K562 (cell line): ENCODE measurements at regions not wholly inside any gene's neighbourhood (a gene's known extent, or its start where the extent isn't known, plus 50 kb on each side); places are given as distances from the start of the nearest gene placed in this dataset.

ENCODE experiments used
- ATAC-seq: fragments of 200-7000 bp; cut with Tn5 transposase; 3 replicates; pipeline ENCODE4 v1.9.1; 2020; ENCODE audit warnings: moderate library complexity
- BruUV-seq: library from RNA; stranded (reverse); fragments of 400-500 nt; replicated peaks from 2 replicates; lab custom pipeline; 2021; lab: Mats Ljungman, UMichigan
- CTCF ChIA-PET: fragments of 300-600 bp; formaldehyde crosslinking; extraction: SDS; loops from one replicate; lab custom pipeline; 2021; ENCODE audit warnings: low intra/inter-chr PET ratio; lab: Yijun Ruan, JAX
- POLR2A ChIA-PET: fragments of 300-600, 350-650 bp; sonication (Branson Sonifier 250); formaldehyde crosslinking; extraction: SDS; loops from one replicate; lab custom pipeline; 2021; ENCODE audit warnings: antibody characterized with exemption, inconsistent platforms; lab: Yijun Ruan, JAX
- DNase-seq, 4 experiments: peaks; one replicate each; pipeline versions ENCODE4 v3.0.0 to v3.0.0-alpha.2; 2011 to 2018; ENCODE audit warnings: low spot score in 3 of 4, mixed read lengths in 3 of 4; ENCODE audit errors: extremely low read depth in 1 of 4
- FAIRE-seq: peaks from 2 replicates; lab custom pipeline; 2011; peaks lifted over from hg19 to GRCh38; lab: Jason Lieb, UNC
- H2AFZ ChIP-seq: 2 replicates; pipeline ENCODE4 v1.6.0; 2011; ENCODE audit warnings: low read depth, low read length, control low read depth, inconsistent platforms
- H3K27ac ChIP-seq: fragments of 200-600 bp; 3 replicates; pipeline ENCODE4 v1.8.0; 2011; ENCODE audit warnings: low read depth, mild to moderate bottlenecking, control low read depth, inconsistent platforms, low read length, moderate library complexity, mixed read lengths; ENCODE audit errors: extremely low read depth
- H3K27me3 ChIP-seq, 2 experiments: fragments of 300-600 bp in 1 of 2; 2 replicates in 1 of 2; 3 replicates in 1 of 2; pipeline versions ENCODE4 v1.6.0 to v1.8.0; 2011; ENCODE audit warnings: inconsistent platforms in 2 of 2, low read length in 2 of 2, mild to moderate bottlenecking in 1 of 2, mixed read lengths in 1 of 2, moderate library complexity in 1 of 2; ENCODE audit not compliant: control insufficient read depth in 2 of 2, insufficient read depth in 2 of 2
- H3K36me3 ChIP-seq: fragments of 300-600 bp; 3 replicates; pipeline ENCODE4 v1.8.0; 2011; ENCODE audit warnings: mild to moderate bottlenecking, low read length, inconsistent platforms; ENCODE audit not compliant: control insufficient read depth, insufficient read depth
- H3K4me1 ChIP-seq, 2 experiments: fragments of 200-600 bp in 1 of 2; replicated peaks in 1 of 2; 2 replicates in 1 of 2; 3 replicates in 1 of 2; pipeline versions ENCODE4 v1.5.1 to v1.8.0; 2011; ENCODE audit warnings: inconsistent platforms in 2 of 2, low read length in 2 of 2, mild to moderate bottlenecking in 1 of 2, mixed read lengths in 1 of 2, moderate library complexity in 1 of 2; ENCODE audit not compliant: control insufficient read depth in 2 of 2, insufficient read depth in 2 of 2
- H3K4me2 ChIP-seq: 2 replicates; pipeline ENCODE4 v1.6.1; 2011; ENCODE audit warnings: low read length, control low read depth, inconsistent platforms, mixed read lengths; ENCODE audit not compliant: insufficient read depth
- H3K4me3 ChIP-seq: fragments of 200-600 bp; sonication (generic), shearing (Covaris generic); 2 replicates; pipeline ENCODE4 v1.5.1; 2016; ENCODE audit warnings: control low read depth, inconsistent platforms
- H3K79me2 ChIP-seq: fragments of 200-600 bp; 3 replicates; pipeline ENCODE4 v1.8.0; 2011; ENCODE audit warnings: low read length, inconsistent platforms; ENCODE audit not compliant: control insufficient read depth, insufficient read depth
- H3K9ac ChIP-seq, 2 experiments: 2 replicates each; pipeline versions ENCODE4 v1.6.0 to v1.6.1; 2011; ENCODE audit warnings: low read depth in 2 of 2, low read length in 2 of 2, control low read depth in 1 of 2, inconsistent platforms in 1 of 2, mild to moderate bottlenecking in 1 of 2, mixed read lengths in 1 of 2; ENCODE audit not compliant: insufficient read depth in 1 of 2
- H3K9me1 ChIP-seq: one replicate; pipeline ENCODE4 v1.6.0; 2011; ENCODE audit warnings: inconsistent platforms, mild to moderate bottlenecking, low read length, moderate library complexity; ENCODE audit not compliant: control insufficient read depth, insufficient read depth
- H3K9me3 ChIP-seq: replicated peaks from 2 replicates; pipeline ENCODE4 v1.5.1; 2011; ENCODE audit warnings: low read depth, low read length, inconsistent platforms; ENCODE audit not compliant: control insufficient read depth, insufficient read depth
- H4K20me1 ChIP-seq: replicated peaks from 2 replicates; pipeline ENCODE4 v1.6.1; 2011; ENCODE audit warnings: low read length, inconsistent platforms, mixed read lengths; ENCODE audit not compliant: control insufficient read depth, insufficient read depth
- ELF2 ChIP-seq: fragments of 250-450 bp; sonication (Bioruptor Pico); IDR thresholded peaks from 2 replicates; pipeline ENCODE4 v1.5.0; 2021; ENCODE audit warnings: mild to moderate bottlenecking
- ETV6 ChIP-seq, 3 experiments: fragments of 150-350 bp in 1 of 3; sonication (generic) in 1 of 3; formaldehyde crosslinking in 1 of 3; IDR thresholded peaks; 2 replicates each; pipeline versions ENCODE4 v1.6.1 to v1.8.0; 2014 to 2022; ENCODE audit warnings: borderline replicate concordance in 2 of 3, low read depth in 2 of 3, antibody characterized with exemption in 1 of 3, low read length in 1 of 3, mild to moderate bottlenecking in 1 of 3, missing genetic modification reagents in 1 of 3
- FOXJ2 ChIP-seq: fragments of 200-800 bp; sonication (Bioruptor generic); IDR thresholded peaks from 2 replicates; pipeline ENCODE4 v1.6.1; 2016; ENCODE audit warnings: missing genetic modification characterization, missing compliant biosample characterization
- NFIX ChIP-seq: fragments of 250-450 bp; sonication (Bioruptor Pico); IDR thresholded peaks from 2 replicates; pipeline ENCODE4 v1.4.0; 2020; ENCODE audit warnings: low read depth, mild to moderate bottlenecking, moderate library complexity
- NR2C1 ChIP-seq, 2 experiments: fragments of 450-650 bp; IDR thresholded peaks; 2 replicates each; pipeline ENCODE4 v1.6.1; 2017; ENCODE audit warnings: mild to moderate bottlenecking in 2 of 2, antibody characterized with exemption in 1 of 2, inconsistent platforms in 1 of 2, missing compliant biosample characterization in 1 of 2, missing genetic modification characterization in 1 of 2
- SLC30A9 ChIP-seq: fragments of 250-450 bp; sonication (Bioruptor Pico); IDR thresholded peaks from 2 replicates; pipeline ENCODE4 v1.8.0; 2022; ENCODE audit warnings: mild to moderate bottlenecking, moderate library complexity
- TAF9B ChIP-seq: fragments of 450-650 bp; IDR thresholded peaks from 2 replicates; pipeline ENCODE4 v1.6.1; 2018; ENCODE audit warnings: mild to moderate bottlenecking; ENCODE audit not compliant: partially characterized antibody
- ZNF165 ChIP-seq: fragments of 250-450 bp; sonication (Bioruptor Pico); IDR thresholded peaks from 2 replicates; pipeline ENCODE4 v1.4.0; 2020; ENCODE audit warnings: borderline replicate concordance
- WGBS: fragments of 100-300 bp; shearing (Covaris generic); methylation state at CpG from one replicate; pipeline ENCODE4 v1.1.6; 2016; ENCODE audit warnings: low coverage, mixed read lengths; ENCODE audit not compliant: insufficient coverage; ENCODE audit errors: missing lambda C conversion rate; 5-methylcytosine and 5-hydroxymethylcytosine counted together
- in situ Hi-C: fragments of 300-500 bp; cut with MboI; formaldehyde crosslinking; loops from 4 replicates; pipeline ENCODE4 v1.15.0; 2018; ENCODE audit warnings: inconsistent platforms, mixed read lengths
- intact Hi-C: fragments of 100-400 bp; cut with micrococcal nuclease; formaldehyde crosslinking; loops from 2 replicates; pipeline ENCODE4 v1.14.2; 2022

DNA sequence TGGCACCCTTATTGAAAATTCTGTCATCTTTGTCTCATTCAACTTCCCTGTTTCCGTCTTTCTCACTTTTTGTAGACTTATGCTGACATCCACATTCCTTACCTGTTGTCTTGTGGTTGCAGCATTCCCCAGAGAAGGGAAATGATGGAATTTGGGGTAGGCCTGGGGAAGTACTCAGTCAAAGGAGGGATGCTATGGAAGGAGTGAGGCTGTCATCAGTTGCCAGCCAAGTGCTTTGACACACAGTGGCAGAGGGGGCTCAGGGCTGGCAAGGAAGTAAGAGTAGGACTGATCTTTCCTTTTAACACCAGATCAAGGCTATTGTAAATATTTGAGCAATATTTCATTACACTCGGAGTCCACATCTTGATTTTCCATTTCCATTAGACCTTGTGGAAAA is 64.4 kb downstream of the RPLP1 start:
- WGBS: 0% methylated on average over 2 of the region's 2 CpGs
- intact Hi-C loops: no loop called here
- FAIRE-seq: no peak
- TF ChIP-seq FOXJ2 (tag) (no peak), NFIX (CRISPR knock-in tag) (no peak), ELF2 (CRISPR knock-in tag) (no peak), ETV6 (IDR thresholded peaks at IDR 0.05; ENCODE audit: borderline replicate concordance in 1 of 2, low read depth in 2 of 2, low read length in 1 of 2) (no peak), ETV6 (CRISPR knock-in tag; IDR thresholded peaks at IDR 0.05; ENCODE audit: borderline replicate concordance) (no peak), TAF9B (no peak), ZNF165 (no peak)
- TF ChIP-seq, all 486 proteins: peak for 0
- H3K9me1 ChIP-seq: no peaks in the 10 kb centered on the region
- no peaks in the 10 kb centered on the region for H3K36me3 ChIP-seq
- H3K79me2 ChIP-seq: no peaks in the 10 kb centered on the region
- no peak overlapping the region for H2AFZ ChIP-seq
- H4K20me1 ChIP-seq: no peaks in the 10 kb centered on the region
- POLR2A ChIA-PET: no interaction called here
- H3K9ac ChIP-seq: no peak overlapping the region
- H3K4me1 ChIP-seq: no peaks in the 10 kb centered on the region
- no peak for ATAC-seq
- H3K4me3 ChIP-seq: no peak overlapping the region
- H3K27ac ChIP-seq: no peak overlapping the region
- no peak overlapping the region for H3K4me2 ChIP-seq
- H3K27me3 ChIP-seq: peaks cover 3 to 10% of the 10 kb centered on the region in 2 experiments; a peak in 2 of 5 replicates
- no peak for DNase-seq
- CTCF ChIA-PET: no interaction called here
- no TSS peak for BruUV-seq
- in situ Hi-C loops: no loop called here
- H3K9me3 ChIP-seq: no peaks in the 10 kb centered on the region

DNA sequence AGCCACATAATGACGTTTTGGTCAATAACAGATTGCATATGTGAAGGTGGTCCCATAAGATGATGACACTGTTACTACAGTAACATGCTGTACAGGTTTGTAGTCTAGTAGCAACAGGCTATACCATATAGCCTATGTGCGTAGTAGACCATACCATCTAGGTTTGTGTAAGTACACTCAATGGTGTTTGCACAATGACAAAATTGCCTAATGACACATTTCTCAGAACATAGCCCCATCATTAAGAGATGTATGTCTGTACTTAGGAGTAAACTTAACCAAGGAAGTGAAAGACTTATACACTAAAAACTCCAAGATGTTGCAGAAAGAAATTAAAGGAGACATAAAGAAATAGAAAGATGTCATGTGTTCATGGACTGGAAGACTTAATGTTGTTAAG is 66.2 kb downstream of the RPLP1 start:
- ATAC-seq: no peak
- Histone ChIP-seq H2AFZ (no peak overlapping the region), H4K20me1 (no peaks in the 10 kb centered on the region), H3K9ac (no peak overlapping the region)
- intact Hi-C loops: no loop called here
- CTCF ChIA-PET: no interaction called here
- no peak for TF ChIP-seq SLC30A9 (CRISPR knock-in tag)
- TF ChIP-seq NR2C1 (IDR thresholded peaks at IDR 0.05): no peak
- no peak for TF ChIP-seq NR2C1 (tag; IDR thresholded peaks at IDR 0.05)
- TF ChIP-seq, all 486 proteins: peak for 0
- H3K27ac ChIP-seq: no peak overlapping the region
- DNase-seq (no peak), FAIRE-seq (no peak)
- no peaks in the 10 kb centered on the region for H3K4me1 ChIP-seq
- H3K79me2 ChIP-seq: no peaks in the 10 kb centered on the region
- WGBS: 0% methylated on average over 2 of the region's 2 CpGs
- POLR2A ChIA-PET: no interaction called here
- H3K36me3 ChIP-seq: no peaks in the 10 kb centered on the region
- BruUV-seq: no TSS peak
- no peak overlapping the region for H3K4me2 ChIP-seq
- H3K27me3 ChIP-seq: peaks cover 0 to under 1% of the 10 kb centered on the region in 2 experiments; a peak in 1 of 5 replicates
- no peaks in the 10 kb centered on the region for H3K9me1 ChIP-seq
- no peak overlapping the region for H3K4me3 ChIP-seq
- in situ Hi-C loops: no loop called here
- no peaks in the 10 kb centered on the region for H3K9me3 ChIP-seq
